ENCODE measurements at regions not wholly inside any gene's neighbourhood (a gene's known extent, or its start where the extent isn't known, plus 50 kb on each side); places are given as distances from the start of the nearest gene placed in this dataset.

DNA sequence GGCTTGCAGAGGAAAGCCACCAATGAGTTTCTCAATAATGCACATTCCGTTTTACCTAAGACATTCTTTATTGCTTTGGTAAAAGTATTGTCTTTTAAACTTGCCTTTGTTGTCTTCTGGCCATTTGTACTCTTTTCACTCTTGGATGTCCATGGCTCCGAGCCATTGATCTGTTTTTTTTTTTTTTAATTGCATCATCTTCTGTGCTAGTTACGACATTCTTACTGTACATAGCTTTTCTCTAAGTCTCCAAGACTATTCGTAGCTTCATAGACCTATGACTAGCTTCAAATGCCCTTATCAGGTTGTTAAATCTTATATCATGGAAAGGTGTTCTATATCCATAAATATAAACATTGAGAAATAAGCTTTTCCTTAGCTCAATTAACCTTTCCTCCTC, 1522.6 kb downstream of the FAM181B start:
- TF ChIP-seq, protein P1, sequence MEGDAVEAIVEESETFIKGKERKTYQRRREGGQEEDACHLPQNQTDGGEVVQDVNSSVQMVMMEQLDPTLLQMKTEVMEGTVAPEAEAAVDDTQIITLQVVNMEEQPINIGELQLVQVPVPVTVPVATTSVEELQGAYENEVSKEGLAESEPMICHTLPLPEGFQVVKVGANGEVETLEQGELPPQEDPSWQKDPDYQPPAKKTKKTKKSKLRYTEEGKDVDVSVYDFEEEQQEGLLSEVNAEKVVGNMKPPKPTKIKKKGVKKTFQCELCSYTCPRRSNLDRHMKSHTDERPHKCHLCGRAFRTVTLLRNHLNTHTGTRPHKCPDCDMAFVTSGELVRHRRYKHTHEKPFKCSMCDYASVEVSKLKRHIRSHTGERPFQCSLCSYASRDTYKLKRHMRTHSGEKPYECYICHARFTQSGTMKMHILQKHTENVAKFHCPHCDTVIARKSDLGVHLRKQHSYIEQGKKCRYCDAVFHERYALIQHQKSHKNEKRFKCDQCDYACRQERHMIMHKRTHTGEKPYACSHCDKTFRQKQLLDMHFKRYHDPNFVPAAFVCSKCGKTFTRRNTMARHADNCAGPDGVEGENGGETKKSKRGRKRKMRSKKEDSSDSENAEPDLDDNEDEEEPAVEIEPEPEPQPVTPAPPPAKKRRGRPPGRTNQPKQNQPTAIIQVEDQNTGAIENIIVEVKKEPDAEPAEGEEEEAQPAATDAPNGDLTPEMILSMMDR (IDR thresholded peaks at IDR 0.05): no peak
- TF ChIP-seq POLR2AphosphoS5 (IDR thresholded peaks at IDR 0.05; ENCODE audit: low read depth, low read length) (no peak), TCF7L2 (IDR thresholded peaks at IDR 0.05; ENCODE audit: low read depth, low read length) (no peak)
- TF ChIP-seq, protein P2, sequence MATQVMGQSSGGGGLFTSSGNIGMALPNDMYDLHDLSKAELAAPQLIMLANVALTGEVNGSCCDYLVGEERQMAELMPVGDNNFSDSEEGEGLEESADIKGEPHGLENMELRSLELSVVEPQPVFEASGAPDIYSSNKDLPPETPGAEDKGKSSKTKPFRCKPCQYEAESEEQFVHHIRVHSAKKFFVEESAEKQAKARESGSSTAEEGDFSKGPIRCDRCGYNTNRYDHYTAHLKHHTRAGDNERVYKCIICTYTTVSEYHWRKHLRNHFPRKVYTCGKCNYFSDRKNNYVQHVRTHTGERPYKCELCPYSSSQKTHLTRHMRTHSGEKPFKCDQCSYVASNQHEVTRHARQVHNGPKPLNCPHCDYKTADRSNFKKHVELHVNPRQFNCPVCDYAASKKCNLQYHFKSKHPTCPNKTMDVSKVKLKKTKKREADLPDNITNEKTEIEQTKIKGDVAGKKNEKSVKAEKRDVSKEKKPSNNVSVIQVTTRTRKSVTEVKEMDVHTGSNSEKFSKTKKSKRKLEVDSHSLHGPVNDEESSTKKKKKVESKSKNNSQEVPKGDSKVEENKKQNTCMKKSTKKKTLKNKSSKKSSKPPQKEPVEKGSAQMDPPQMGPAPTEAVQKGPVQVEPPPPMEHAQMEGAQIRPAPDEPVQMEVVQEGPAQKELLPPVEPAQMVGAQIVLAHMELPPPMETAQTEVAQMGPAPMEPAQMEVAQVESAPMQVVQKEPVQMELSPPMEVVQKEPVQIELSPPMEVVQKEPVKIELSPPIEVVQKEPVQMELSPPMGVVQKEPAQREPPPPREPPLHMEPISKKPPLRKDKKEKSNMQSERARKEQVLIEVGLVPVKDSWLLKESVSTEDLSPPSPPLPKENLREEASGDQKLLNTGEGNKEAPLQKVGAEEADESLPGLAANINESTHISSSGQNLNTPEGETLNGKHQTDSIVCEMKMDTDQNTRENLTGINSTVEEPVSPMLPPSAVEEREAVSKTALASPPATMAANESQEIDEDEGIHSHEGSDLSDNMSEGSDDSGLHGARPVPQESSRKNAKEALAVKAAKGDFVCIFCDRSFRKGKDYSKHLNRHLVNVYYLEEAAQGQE (IDR thresholded peaks at IDR 0.05; ENCODE audit: insufficient read depth in 1 of 2, low read depth in 2 of 2, low read length in 1 of 2): no peak

All from Panc1 (cell line).